ENCODE measurements at regions not wholly inside any gene's neighbourhood (a gene's known extent, or its start where the extent isn't known, plus 50 kb on each side); places are given as distances from the start of the nearest gene placed in this dataset.
"Not testable (repeated sequence)": the region's sequence is repeated elsewhere in the genome, so short reads cannot be mapped to it uniquely, and the experiment has no call there.

- no peak for DNase-seq (ENCODE audit: low read depth in 2 of 2, low spot score in 1 of 2)
Observed at GRCh38 chr10:81722399-81722798, 152.6 kb upstream of the NRG3 start.

- no peak for DNase-seq (ENCODE audit: low read depth in 2 of 2, low spot score in 1 of 2)
Observed at GRCh38 chr10:81724431-81724830, 150.6 kb upstream of the NRG3 start.

- DNase-seq (ENCODE audit: low read depth in 2 of 2, low spot score in 1 of 2), result no peak
Observed at GRCh38 chr10:81725851-81726250, 149.1 kb upstream of the NRG3 start.

GRCh38 chr10:81728692-81729091 lies 146.3 kb upstream of the NRG3 start:
- no peak for DNase-seq (ENCODE audit: low read depth in 2 of 2, low spot score in 1 of 2)

GRCh38 chr10:81730891-81731290 lies 144.1 kb upstream of the NRG3 start:
- no peak for DNase-seq (ENCODE audit: low read depth in 2 of 2, low spot score in 1 of 2)

GRCh38 chr10:81733542-81733941 lies 141.5 kb upstream of the NRG3 start:
- no peak for DNase-seq (ENCODE audit: low read depth in 2 of 2, low spot score in 1 of 2)

GRCh38 chr10:81735167-81735566 lies 139.8 kb upstream of the NRG3 start:
- not testable (repeated sequence) for DNase-seq (ENCODE audit: low read depth in 2 of 2, low spot score in 1 of 2)

GRCh38 chr10:81759111-81759510 lies 115.9 kb upstream of the NRG3 start:
- DNase-seq (ENCODE audit: low read depth in 2 of 2, low spot score in 1 of 2), result no peak

GRCh38 chr10:81784111-81784597 lies 90.8 kb upstream of the NRG3 start:
- DNase-seq (ENCODE audit: low read depth in 2 of 2, low spot score in 1 of 2), result no peak

GRCh38 chr10:81792729-81793128 lies 82.3 kb upstream of the NRG3 start:
- no peak for DNase-seq (ENCODE audit: low read depth in 2 of 2, low spot score in 1 of 2)

- DNase-seq (ENCODE audit: low read depth in 2 of 2, low spot score in 1 of 2), result no peak
Observed at GRCh38 chr10:81806842-81807241, 68.2 kb upstream of the NRG3 start.

- DNase-seq (ENCODE audit: low read depth in 2 of 2, low spot score in 1 of 2), result no peak
Observed at GRCh38 chr10:81814842-81815241, 60.2 kb upstream of the NRG3 start.

GRCh38 chr10:81817596-81818170 lies 57.3 kb upstream of the NRG3 start:
- no peak for DNase-seq (ENCODE audit: low read depth in 2 of 2, low spot score in 1 of 2)

- no peak for DNase-seq (ENCODE audit: low read depth in 2 of 2, low spot score in 1 of 2)
Observed at GRCh38 chr10:81820418-81820817, 54.6 kb upstream of the NRG3 start.

Measured in stimulated activated CD8-positive, alpha-beta memory T cell treated with anti-CD3 and anti-CD28 coated beads, Interleukin-4, amount 100 ng/mL, for 4 hours (primary cell).